Colonic mucosa (tissue), 4 donors: ENCODE measurements at regions not wholly inside any gene's neighbourhood (a gene's known extent, or its start where the extent isn't known, plus 50 kb on each side); places are given as distances from the start of the nearest gene placed in this dataset.

ENCODE experiments used
- DNase-seq: peaks from one replicate; pipeline ENCODE4 v3.0.0-alpha.2; 2020
- H3K27ac ChIP-seq: fragments of 200-600 bp; one replicate; pipeline ENCODE4 v1.8.0; 2021
- H3K27me3 ChIP-seq: fragments of 200-600 bp; one replicate; pipeline ENCODE4 v1.8.0; 2021
- H3K36me3 ChIP-seq: fragments of 200-600 bp; one replicate; pipeline ENCODE4 v1.8.0; 2021
- H3K4me1 ChIP-seq: fragments of 200-600 bp; one replicate; pipeline ENCODE4 v1.8.0; 2021; ENCODE audit warnings: mild to moderate bottlenecking
- H3K4me3 ChIP-seq: fragments of 200-600 bp; one replicate; pipeline ENCODE4 v1.8.0; 2021
- H3K9ac ChIP-seq, 2 donors: one replicate each; pipeline ENCODE4 v1.7.0; 2013; ENCODE audit warnings: control low read depth in 2 of 2, low read depth in 2 of 2, low read length in 2 of 2
- H3K9me3 ChIP-seq: fragments of 200-600 bp; one replicate; pipeline ENCODE4 v1.8.0; 2021
- intact Hi-C: fragments of 100-400 bp; cut with DNase I; formaldehyde crosslinking; loops from one replicate; pipeline ENCODE4 v1.14.1; 2022
- TF ChIP-seq, protein P1 (sequence below): fragments of 200-600 bp; IDR thresholded peaks from one replicate; pipeline ENCODE4 v1.8.0; 2022; ENCODE audit warnings: antibody characterized with exemption, mild to moderate bottlenecking
- donor health status: healthy.
- donor health status: DM: no; HTN: no; CAD: no.
- donor health status: DM: no; HTN: no; CAD: no.

- Histone ChIP-seq H3K27ac (no peak overlapping the region), H3K4me3 (no peak overlapping the region), H3K4me1 (no peaks in the 10 kb centered on the region), H3K27me3 (no peaks in the 10 kb centered on the region), H3K9me3 (no peaks in the 10 kb centered on the region), H3K36me3 (no peaks in the 10 kb centered on the region), H3K9ac (no peak overlapping the region)
- intact Hi-C loops, result no loop called here
- TF ChIP-seq, protein P1, sequence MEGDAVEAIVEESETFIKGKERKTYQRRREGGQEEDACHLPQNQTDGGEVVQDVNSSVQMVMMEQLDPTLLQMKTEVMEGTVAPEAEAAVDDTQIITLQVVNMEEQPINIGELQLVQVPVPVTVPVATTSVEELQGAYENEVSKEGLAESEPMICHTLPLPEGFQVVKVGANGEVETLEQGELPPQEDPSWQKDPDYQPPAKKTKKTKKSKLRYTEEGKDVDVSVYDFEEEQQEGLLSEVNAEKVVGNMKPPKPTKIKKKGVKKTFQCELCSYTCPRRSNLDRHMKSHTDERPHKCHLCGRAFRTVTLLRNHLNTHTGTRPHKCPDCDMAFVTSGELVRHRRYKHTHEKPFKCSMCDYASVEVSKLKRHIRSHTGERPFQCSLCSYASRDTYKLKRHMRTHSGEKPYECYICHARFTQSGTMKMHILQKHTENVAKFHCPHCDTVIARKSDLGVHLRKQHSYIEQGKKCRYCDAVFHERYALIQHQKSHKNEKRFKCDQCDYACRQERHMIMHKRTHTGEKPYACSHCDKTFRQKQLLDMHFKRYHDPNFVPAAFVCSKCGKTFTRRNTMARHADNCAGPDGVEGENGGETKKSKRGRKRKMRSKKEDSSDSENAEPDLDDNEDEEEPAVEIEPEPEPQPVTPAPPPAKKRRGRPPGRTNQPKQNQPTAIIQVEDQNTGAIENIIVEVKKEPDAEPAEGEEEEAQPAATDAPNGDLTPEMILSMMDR, result no peak
- DNase-seq, result no peak
Measured at GRCh38 chr5:43893951-43894684, 291.1 kb downstream of the NNT start.

DNA sequence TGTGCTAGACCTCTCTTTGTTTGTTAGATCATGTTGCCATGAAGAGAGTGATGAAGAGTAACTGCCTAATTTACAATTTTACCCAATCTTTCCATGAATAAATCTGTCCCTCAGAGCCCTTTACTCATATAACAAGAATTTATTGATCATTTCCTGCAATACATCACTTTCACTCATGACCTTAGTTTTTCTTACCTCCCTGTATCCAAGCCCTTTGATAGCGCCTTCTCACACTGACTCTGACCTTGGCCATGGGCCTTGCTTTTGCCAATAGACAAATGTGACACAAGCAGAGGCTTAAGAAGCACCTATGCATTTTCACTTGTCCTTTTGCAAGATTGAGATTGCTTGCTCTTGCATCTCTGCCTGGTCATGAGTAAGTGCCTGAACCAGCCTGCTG lies 288.1 kb downstream of the NNT start:
- Histone ChIP-seq H3K9me3 (no peaks in the 10 kb centered on the region), H3K9ac (no peak overlapping the region), H3K4me1 (no peaks in the 10 kb centered on the region), H3K27me3 (no peaks in the 10 kb centered on the region), H3K36me3 (no peaks in the 10 kb centered on the region), H3K4me3 (no peak overlapping the region), H3K27ac (no peak overlapping the region)
- TF ChIP-seq, protein P1, result no peak
- no peak for DNase-seq
- intact Hi-C loops, result no loop called here

- Histone ChIP-seq H3K27me3 (no peaks in the 10 kb centered on the region), H3K4me3 (no peak overlapping the region), H3K9ac (no peak overlapping the region), H3K4me1 (no peaks in the 10 kb centered on the region), H3K9me3 (no peaks in the 10 kb centered on the region), H3K36me3 (no peaks in the 10 kb centered on the region), H3K27ac (no peak overlapping the region)
- TF ChIP-seq, protein P1, result no peak
- no peak for DNase-seq
- intact Hi-C loops, result no loop called here
Measured at GRCh38 chr5:43889233-43889632, 286.3 kb downstream of the NNT start.

GRCh38 chr5:43875741-43876140 lies 272.8 kb downstream of the NNT start:
- H3K36me3 ChIP-seq, result no peaks in the 10 kb centered on the region
- H3K9ac ChIP-seq, result no peak overlapping the region
- DNase-seq, result no peak
- intact Hi-C loops, result no loop called here
- H3K4me3 ChIP-seq, result no peak overlapping the region
- no peaks in the 10 kb centered on the region for H3K27me3 ChIP-seq
- TF ChIP-seq, protein P1, result no peak
- H3K27ac ChIP-seq, result no peak overlapping the region
- H3K9me3 ChIP-seq, result no peaks in the 10 kb centered on the region
- H3K4me1 ChIP-seq, result no peaks in the 10 kb centered on the region

DNA sequence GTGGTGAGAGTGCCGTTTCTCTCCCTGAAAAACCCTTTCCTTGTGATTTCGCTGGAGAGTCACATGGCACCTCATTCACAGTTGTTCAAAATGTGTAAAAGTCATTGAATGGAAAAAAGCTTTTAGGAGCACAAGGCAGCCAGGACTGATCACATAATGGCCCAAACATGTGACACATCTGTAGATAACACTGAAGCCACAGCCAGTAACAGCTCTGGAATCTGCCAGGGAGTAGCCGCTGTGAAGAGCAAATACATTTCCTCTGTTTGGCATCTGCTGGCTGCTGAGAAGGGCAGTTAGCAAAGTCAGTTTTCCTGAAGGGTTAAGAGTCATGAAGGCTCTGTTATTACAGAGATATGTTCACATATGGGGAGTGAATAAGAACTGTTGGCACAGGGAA lies 271.8 kb downstream of the NNT start:
- Histone ChIP-seq H3K9me3 (no peaks in the 10 kb centered on the region), H3K4me1 (no peaks in the 10 kb centered on the region), H3K27me3 (no peaks in the 10 kb centered on the region), H3K9ac (no peak overlapping the region), H3K27ac (no peak overlapping the region), H3K36me3 (no peaks in the 10 kb centered on the region), H3K4me3 (no peak overlapping the region)
- DNase-seq, result no peak
- TF ChIP-seq, protein P1, result no peak
- intact Hi-C loops, result no loop called here
